HCT116 (cell line): ENCODE measurements at regions not wholly inside any gene's neighbourhood (a gene's known extent, or its start where the extent isn't known, plus 50 kb on each side); places are given as distances from the start of the nearest gene placed in this dataset.

Source experiments
- ATAC-seq: fragments of 200-7000 bp; cut with Tn5 transposase; 2 replicates; pipeline ENCODE4 v1.9.1; 2020; ENCODE audit warnings: mild to moderate bottlenecking, moderate library complexity
- BruUV-seq: library from RNA; stranded (reverse); fragments of 400-500 nt; replicated peaks from 2 replicates; lab custom pipeline; 2021; lab: Mats Ljungman, UMichigan
- CTCF ChIA-PET: fragments of 300-600 bp; sonication (Branson Sonifier 250); formaldehyde crosslinking; loops from one replicate; lab custom pipeline; 2021; ENCODE audit warnings: antibody characterized with exemption; lab: Charles Lee
- POLR2A ChIA-PET: fragments of 300-600, 350-600 bp; sonication (Branson Sonifier 250); formaldehyde crosslinking; loops from one replicate; lab custom pipeline; 2021; ENCODE audit warnings: antibody characterized with exemption; lab: Charles Lee
- RAD21 ChIA-PET, 2 experiments: fragments of 300-600 bp; sonication (Branson Sonifier 250); formaldehyde crosslinking; loops; one replicate each; lab custom pipeline; 2023; ENCODE audit warnings: low total read pairs in 2 of 2; ENCODE audit not compliant: uncharacterized antibody in 2 of 2, unreplicated experiment in 2 of 2, low non-redundant PET in 1 of 2; lab: Charles Lee
- DNase-seq: peaks from one replicate; pipeline ENCODE4 v3.0.0-alpha.2; 2010; ENCODE audit warnings: low read depth, low spot score
- H2AFZ ChIP-seq: fragments of 200-600 bp; shearing (Covaris generic), sonication (generic); 2 replicates; pipeline ENCODE4 v1.6.1; 2017; ENCODE audit warnings: low read depth, mixed run types, mixed read lengths, antibody characterized with exemption, low read length; ENCODE audit not compliant: poor library complexity, severe bottlenecking
- H3K27ac ChIP-seq: 2 replicates; pipeline ENCODE4 v1.5.1; 2012; ENCODE audit warnings: low read depth, low read length
- H3K27me3 ChIP-seq: fragments of 200-600 bp; sonication (generic); 2 replicates; pipeline ENCODE4 v1.6.1; 2016; ENCODE audit warnings: mixed run types, low read length, mixed read lengths; ENCODE audit not compliant: insufficient read depth
- H3K36me3 ChIP-seq, 2 experiments: fragments of 200-500 bp in 1 of 2; fragments of 200-600 bp in 1 of 2; sonication (Bioruptor generic) in 1 of 2; sonication (generic) in 1 of 2; 2 replicates each; pipeline versions ENCODE4 v1.5.1 to v1.6.1; 2014 to 2016; ENCODE audit warnings: low read length in 2 of 2, inconsistent platforms in 1 of 2, mixed read lengths in 1 of 2, mixed run types in 1 of 2; ENCODE audit not compliant: insufficient read depth in 2 of 2, control insufficient read depth in 1 of 2
- H3K4me1 ChIP-seq, 2 experiments: fragments of 200-600 bp in 1 of 2; sonication (generic) in 1 of 2; 2 replicates each; pipeline versions ENCODE4 v1.5.1 to v1.6.1; 2012 to 2017; ENCODE audit warnings: low read length in 2 of 2, inconsistent platforms in 1 of 2, mild to moderate bottlenecking in 1 of 2, mixed read lengths in 1 of 2, mixed run types in 1 of 2, moderate library complexity in 1 of 2; ENCODE audit not compliant: insufficient read depth in 2 of 2, control insufficient read depth in 1 of 2
- H3K4me2 ChIP-seq: fragments of 200-600 bp; sonication (generic); 2 replicates; pipeline ENCODE4 v1.6.1; 2017; ENCODE audit warnings: mixed run types, low read length, mixed read lengths
- H3K4me3 ChIP-seq, 2 experiments: fragments of 200-600 bp in 1 of 2; sonication (generic) in 1 of 2; replicated peaks in 1 of 2; 2 replicates each; pipeline ENCODE4 v1.5.1; 2011 to 2016; ENCODE audit warnings: low read length in 2 of 2, control low read depth in 1 of 2, low read depth in 1 of 2, mild to moderate bottlenecking in 1 of 2, mixed read lengths in 1 of 2, mixed run types in 1 of 2
- H3K79me2 ChIP-seq: fragments of 200-600 bp; sonication (generic); 2 replicates; pipeline ENCODE4 v1.6.1; 2017; ENCODE audit warnings: mild to moderate bottlenecking, mixed run types, low read length, moderate library complexity, mixed read lengths; ENCODE audit not compliant: insufficient read depth
- H3K9ac ChIP-seq: fragments of 200-600 bp; sonication (generic); 2 replicates; pipeline ENCODE4 v1.6.1; 2016; ENCODE audit warnings: low read length, mixed read lengths
- H3K9me2 ChIP-seq: fragments of 200-600 bp; sonication (generic), shearing (Covaris generic); 2 replicates; pipeline ENCODE4 v1.6.1; 2017; ENCODE audit warnings: mixed run types, mild to moderate bottlenecking, moderate library complexity; ENCODE audit not compliant: insufficient read depth
- H3K9me3 ChIP-seq, 2 experiments: fragments of 200-500 bp in 1 of 2; fragments of 200-600 bp in 1 of 2; sonication (Bioruptor generic) in 1 of 2; sonication (generic) in 1 of 2; 2 replicates each; pipeline ENCODE4 v1.6.1; 2014 to 2017; ENCODE audit warnings: low read length in 2 of 2, mixed read lengths in 2 of 2, inconsistent platforms in 1 of 2, low read depth in 1 of 2, mild to moderate bottlenecking in 1 of 2, mixed run types in 1 of 2, moderate library complexity in 1 of 2; ENCODE audit not compliant: control insufficient read depth in 1 of 2, insufficient read depth in 1 of 2
- H4K20me1 ChIP-seq: fragments of 200-600 bp; sonication (generic), shearing (Covaris generic); 2 replicates; pipeline ENCODE4 v1.6.1; 2017; ENCODE audit warnings: mixed run types, mild to moderate bottlenecking, moderate library complexity; ENCODE audit not compliant: insufficient read depth
- CBX3 ChIP-seq: IDR thresholded peaks from 2 replicates; pipeline ENCODE4 v1.6.1; 2012; ENCODE audit warnings: low read depth
- CEBPB ChIP-seq: IDR thresholded peaks from 2 replicates; pipeline ENCODE4 v1.6.1; 2012; ENCODE audit warnings: low read depth
- EGR1 ChIP-seq: IDR thresholded peaks from 2 replicates; pipeline ENCODE4 v1.6.1; 2012; ENCODE audit warnings: low read depth
- FOSL1 ChIP-seq: IDR thresholded peaks from 2 replicates; pipeline ENCODE4 v1.6.1; 2012; ENCODE audit warnings: low read depth
- JUND ChIP-seq: IDR thresholded peaks from 2 replicates; pipeline ENCODE4 v1.6.1; 2012
- POLR2A ChIP-seq: IDR thresholded peaks from 2 replicates; pipeline ENCODE4 v1.7.0; 2011; ENCODE audit warnings: borderline replicate concordance; ENCODE audit not compliant: insufficient read depth, insufficient read length; ENCODE audit errors: extremely low read depth
- RAD21 ChIP-seq: IDR thresholded peaks from 2 replicates; pipeline ENCODE4 v1.6.1; 2012; ENCODE audit warnings: low read depth, mild to moderate bottlenecking
- SIN3A ChIP-seq: IDR thresholded peaks from 2 replicates; pipeline ENCODE4 v1.6.1; 2012; ENCODE audit warnings: low read depth
- SP1 ChIP-seq: IDR thresholded peaks from 2 replicates; pipeline ENCODE4 v1.6.1; 2012; ENCODE audit warnings: low read depth
- TCF7L2 ChIP-seq: IDR thresholded peaks from 2 replicates; pipeline ENCODE4 v1.7.0; 2011; ENCODE audit warnings: borderline replicate concordance, inconsistent platforms; ENCODE audit not compliant: insufficient read depth, insufficient read length; ENCODE audit errors: extremely low read depth
- ZFX ChIP-seq: fragments of 450-650 bp; IDR thresholded peaks from 2 replicates; pipeline ENCODE4 v1.6.1; 2017
- ZNF274 ChIP-seq: fragments of 200-500 bp; sonication (Bioruptor generic); IDR thresholded peaks from 2 replicates; pipeline ENCODE4 v1.6.1; 2014; ENCODE audit warnings: mild to moderate bottlenecking, low read depth, low read length, inconsistent platforms
- intact Hi-C: fragments of 100-400 bp; cut with micrococcal nuclease; formaldehyde crosslinking; loops from 2 replicates; pipeline ENCODE4 v1.10.0; 2022
- TF ChIP-seq, protein P1 (sequence below): IDR thresholded peaks from 2 replicates; pipeline ENCODE4 v1.6.1; 2012
- TF ChIP-seq, protein P2 (sequence below): IDR thresholded peaks from 2 replicates; pipeline ENCODE4 v1.6.1; 2012; ENCODE audit warnings: low read depth
- TF ChIP-seq, protein P3 (sequence below), 3 experiments: fragments of 200-600 bp in 1 of 3; sonication (generic) in 1 of 3; IDR thresholded peaks in 2 of 3; conservative IDR thresholded peaks in 1 of 3; 2 replicates each; pipeline ENCODE4 v1.5.1; 2012 to 2017; ENCODE audit warnings: low read depth in 2 of 3, low read length in 2 of 3, antibody characterized with exemption in 1 of 3, borderline replicate concordance in 1 of 3, control low read depth in 1 of 3, mild to moderate bottlenecking in 1 of 3, mixed read lengths in 1 of 3, mixed run types in 1 of 3, moderate library complexity in 1 of 3; ENCODE audit not compliant: insufficient read depth in 1 of 3

- ChIA-PET POLR2A (no interaction called here), CTCF (interaction anchor here (1.2 kb wide), 1 partner anchor 101 kb away, joined by 3 read pairs; no protein-coding TSS in a partner anchor), RAD21 (no interaction called here)
- H3K79me2 ChIP-seq = no peaks in the 10 kb centered on the region
- no peak overlapping the region for H2AFZ ChIP-seq
- intact Hi-C loops = no loop called here
- peaks cover 17 to 21% of the 10 kb centered on the region in 2 experiments; a peak in 3 of 4 replicates for H3K4me1 ChIP-seq
- H3K9me3 ChIP-seq = no peaks in the 10 kb centered on the region
- no peak overlapping the region for H3K4me3 ChIP-seq
- no peaks in the 10 kb centered on the region for H3K9me2 ChIP-seq
- no peak overlapping the region for H3K27ac ChIP-seq
- TF ChIP-seq RAD21 (no peak), SIN3A (no peak), TCF7L2 (no peak), JUND (no peak), ZFX (no peak), CEBPB (no peak)
- TF ChIP-seq, protein P1, sequence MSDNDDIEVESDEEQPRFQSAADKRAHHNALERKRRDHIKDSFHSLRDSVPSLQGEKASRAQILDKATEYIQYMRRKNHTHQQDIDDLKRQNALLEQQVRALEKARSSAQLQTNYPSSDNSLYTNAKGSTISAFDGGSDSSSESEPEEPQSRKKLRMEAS = no peak
- no peaks in the 10 kb centered on the region for H4K20me1 ChIP-seq
- no peak for ATAC-seq
- H3K9ac ChIP-seq = no peak overlapping the region
- no peak for DNase-seq
- H3K27me3 ChIP-seq = no peaks in the 10 kb centered on the region
- no peak overlapping the region for H3K4me2 ChIP-seq
- no peaks in the 10 kb centered on the region for H3K36me3 ChIP-seq
- BruUV-seq = no TSS peak
Measured at GRCh38 chr1:168443899-168444298, 99.9 kb downstream of the XCL2 start.

- TF ChIP-seq CEBPB = no peak
- no peak for TF ChIP-seq JUND
- no peak for TF ChIP-seq ZNF274
- no peak for TF ChIP-seq CBX3
- TF ChIP-seq, protein P2, sequence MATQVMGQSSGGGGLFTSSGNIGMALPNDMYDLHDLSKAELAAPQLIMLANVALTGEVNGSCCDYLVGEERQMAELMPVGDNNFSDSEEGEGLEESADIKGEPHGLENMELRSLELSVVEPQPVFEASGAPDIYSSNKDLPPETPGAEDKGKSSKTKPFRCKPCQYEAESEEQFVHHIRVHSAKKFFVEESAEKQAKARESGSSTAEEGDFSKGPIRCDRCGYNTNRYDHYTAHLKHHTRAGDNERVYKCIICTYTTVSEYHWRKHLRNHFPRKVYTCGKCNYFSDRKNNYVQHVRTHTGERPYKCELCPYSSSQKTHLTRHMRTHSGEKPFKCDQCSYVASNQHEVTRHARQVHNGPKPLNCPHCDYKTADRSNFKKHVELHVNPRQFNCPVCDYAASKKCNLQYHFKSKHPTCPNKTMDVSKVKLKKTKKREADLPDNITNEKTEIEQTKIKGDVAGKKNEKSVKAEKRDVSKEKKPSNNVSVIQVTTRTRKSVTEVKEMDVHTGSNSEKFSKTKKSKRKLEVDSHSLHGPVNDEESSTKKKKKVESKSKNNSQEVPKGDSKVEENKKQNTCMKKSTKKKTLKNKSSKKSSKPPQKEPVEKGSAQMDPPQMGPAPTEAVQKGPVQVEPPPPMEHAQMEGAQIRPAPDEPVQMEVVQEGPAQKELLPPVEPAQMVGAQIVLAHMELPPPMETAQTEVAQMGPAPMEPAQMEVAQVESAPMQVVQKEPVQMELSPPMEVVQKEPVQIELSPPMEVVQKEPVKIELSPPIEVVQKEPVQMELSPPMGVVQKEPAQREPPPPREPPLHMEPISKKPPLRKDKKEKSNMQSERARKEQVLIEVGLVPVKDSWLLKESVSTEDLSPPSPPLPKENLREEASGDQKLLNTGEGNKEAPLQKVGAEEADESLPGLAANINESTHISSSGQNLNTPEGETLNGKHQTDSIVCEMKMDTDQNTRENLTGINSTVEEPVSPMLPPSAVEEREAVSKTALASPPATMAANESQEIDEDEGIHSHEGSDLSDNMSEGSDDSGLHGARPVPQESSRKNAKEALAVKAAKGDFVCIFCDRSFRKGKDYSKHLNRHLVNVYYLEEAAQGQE = no peak
- no peak for TF ChIP-seq SP1
- TF ChIP-seq FOSL1 = no peak
- TF ChIP-seq, protein P3, sequence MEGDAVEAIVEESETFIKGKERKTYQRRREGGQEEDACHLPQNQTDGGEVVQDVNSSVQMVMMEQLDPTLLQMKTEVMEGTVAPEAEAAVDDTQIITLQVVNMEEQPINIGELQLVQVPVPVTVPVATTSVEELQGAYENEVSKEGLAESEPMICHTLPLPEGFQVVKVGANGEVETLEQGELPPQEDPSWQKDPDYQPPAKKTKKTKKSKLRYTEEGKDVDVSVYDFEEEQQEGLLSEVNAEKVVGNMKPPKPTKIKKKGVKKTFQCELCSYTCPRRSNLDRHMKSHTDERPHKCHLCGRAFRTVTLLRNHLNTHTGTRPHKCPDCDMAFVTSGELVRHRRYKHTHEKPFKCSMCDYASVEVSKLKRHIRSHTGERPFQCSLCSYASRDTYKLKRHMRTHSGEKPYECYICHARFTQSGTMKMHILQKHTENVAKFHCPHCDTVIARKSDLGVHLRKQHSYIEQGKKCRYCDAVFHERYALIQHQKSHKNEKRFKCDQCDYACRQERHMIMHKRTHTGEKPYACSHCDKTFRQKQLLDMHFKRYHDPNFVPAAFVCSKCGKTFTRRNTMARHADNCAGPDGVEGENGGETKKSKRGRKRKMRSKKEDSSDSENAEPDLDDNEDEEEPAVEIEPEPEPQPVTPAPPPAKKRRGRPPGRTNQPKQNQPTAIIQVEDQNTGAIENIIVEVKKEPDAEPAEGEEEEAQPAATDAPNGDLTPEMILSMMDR (IDR thresholded peaks at IDR 0.05 in 2 of 3, conservative IDR thresholded peaks at IDR 0.05 in 1 of 3; ENCODE audit: borderline replicate concordance in 1 of 3, insufficient read depth in 1 of 3, low read depth in 2 of 3, low read length in 2 of 3) = no peak
- TF ChIP-seq, protein P1 = no peak
- no peak for TF ChIP-seq POLR2A
- TF ChIP-seq EGR1 = no peak
- ChIA-PET RAD21 (no interaction called here), POLR2A (no interaction called here), CTCF (interaction anchor here (0.6 to 1.2 kb wide), 3 partner anchors 97 to 160 kb away, joined by 3 read pairs; no protein-coding TSS in a partner anchor)
- Histone ChIP-seq H3K27me3 (no peaks in the 10 kb centered on the region), H3K9me2 (no peaks in the 10 kb centered on the region), H3K4me1 (peaks cover 17 to 22% of the 10 kb centered on the region in 2 experiments; a peak in 3 of 4 replicates), H3K9me3 (no peaks in the 10 kb centered on the region), H3K27ac (no peak overlapping the region), H2AFZ (no peak overlapping the region), H3K9ac (no peak overlapping the region), H3K79me2 (no peaks in the 10 kb centered on the region), H3K4me2 (no peak overlapping the region), H3K4me3 (no peak overlapping the region), H3K36me3 (no peaks in the 10 kb centered on the region), H4K20me1 (no peaks in the 10 kb centered on the region)
- no peak for ATAC-seq
- BruUV-seq = no TSS peak
- no peak for DNase-seq
- intact Hi-C loops = no loop called here
Measured at GRCh38 chr1:168443356-168443755, 100.4 kb downstream of the XCL2 start.
